H9 (cell line): ENCODE measurements at regions not wholly inside any gene's neighbourhood (a gene's known extent, or its start where the extent isn't known, plus 50 kb on each side); places are given as distances from the start of the nearest gene placed in this dataset.

ENCODE experiments used
- DNase-seq: peaks from one replicate; pipeline ENCODE4 v3.0.0-alpha.2; 2017
- H2AFZ ChIP-seq: one replicate; pipeline ENCODE4 v1.6.1; 2013; ENCODE audit warnings: mild to moderate bottlenecking, low read length, control low read depth, moderate library complexity
- H2AK5ac ChIP-seq: 2 replicates; pipeline ENCODE4 v1.6.1; 2013; ENCODE audit warnings: low read length, control low read depth, mixed read lengths; ENCODE audit not compliant: insufficient read length
- H2BK120ac ChIP-seq: one replicate; pipeline ENCODE4 v1.6.1; 2013; ENCODE audit warnings: low read depth, mild to moderate bottlenecking, low read length, control low read depth, inconsistent platforms; ENCODE audit not compliant: poor library complexity, severe bottlenecking
- H2BK12ac ChIP-seq: 2 replicates; pipeline ENCODE4 v1.6.1; 2013; ENCODE audit warnings: low read length, control low read depth, mixed read lengths, low read depth; ENCODE audit not compliant: insufficient read length
- H2BK15ac ChIP-seq: 2 replicates; pipeline ENCODE4 v1.6.1; 2013; ENCODE audit warnings: low read depth, low read length, control low read depth
- H2BK20ac ChIP-seq: one replicate; pipeline ENCODE4 v1.6.1; 2013; ENCODE audit warnings: low read depth, mild to moderate bottlenecking, low read length, control low read depth, inconsistent platforms; ENCODE audit not compliant: poor library complexity, severe bottlenecking
- H2BK5ac ChIP-seq: 2 replicates; pipeline ENCODE4 v1.6.1; 2013; ENCODE audit warnings: low read length, control low read depth, mixed read lengths; ENCODE audit not compliant: insufficient read length
- H3K14ac ChIP-seq: 2 replicates; pipeline ENCODE4 v1.6.1; 2013; ENCODE audit warnings: low read length, control low read depth; ENCODE audit not compliant: insufficient read depth
- H3K18ac ChIP-seq: 2 replicates; pipeline ENCODE4 v1.6.1; 2013; ENCODE audit warnings: low read depth, mild to moderate bottlenecking, mixed read lengths, low read length, control low read depth; ENCODE audit not compliant: insufficient read length
- H3K23ac ChIP-seq: 2 replicates; pipeline ENCODE4 v1.6.1; 2013; ENCODE audit warnings: low read length, control low read depth, mixed read lengths, low read depth; ENCODE audit not compliant: insufficient read length
- H3K23me2 ChIP-seq: 2 replicates; pipeline ENCODE4 v1.6.1; 2013; ENCODE audit warnings: low read depth, mild to moderate bottlenecking, mixed read lengths, low read length, control low read depth; ENCODE audit not compliant: insufficient read length, poor library complexity, severe bottlenecking
- H3K27ac ChIP-seq: 2 replicates; pipeline ENCODE4 v1.5.1; 2013; ENCODE audit warnings: low read length, control low read depth, mixed read lengths, low read depth; ENCODE audit not compliant: insufficient read length
- H3K27me3 ChIP-seq: 2 replicates; pipeline ENCODE4 v1.6.1; 2013; ENCODE audit warnings: low read length, control low read depth, inconsistent platforms; ENCODE audit not compliant: insufficient read depth
- H3K4ac ChIP-seq: 2 replicates; pipeline ENCODE4 v1.6.1; 2013; ENCODE audit warnings: low read depth, mild to moderate bottlenecking, control low read depth, inconsistent platforms, low read length, moderate library complexity
- H3K4me1 ChIP-seq: 2 replicates; pipeline ENCODE4 v1.6.1; 2013; ENCODE audit warnings: low read length, control low read depth, inconsistent platforms; ENCODE audit not compliant: insufficient read depth
- H3K4me2 ChIP-seq: 2 replicates; pipeline ENCODE4 v1.6.1; 2013; ENCODE audit warnings: low read length, control low read depth, mixed read lengths; ENCODE audit not compliant: insufficient read length, insufficient read depth
- H3K56ac ChIP-seq: 2 replicates; pipeline ENCODE4 v1.6.1; 2013; ENCODE audit warnings: low read depth, mild to moderate bottlenecking, mixed read lengths, low read length, control low read depth; ENCODE audit not compliant: insufficient read length
- H3K79me1 ChIP-seq: 2 replicates; pipeline ENCODE4 v1.6.1; 2013; ENCODE audit warnings: low read depth, mild to moderate bottlenecking, moderate library complexity, low read length, control low read depth, inconsistent platforms; ENCODE audit not compliant: insufficient read depth, poor library complexity, severe bottlenecking
- H3K79me2 ChIP-seq: 2 replicates; pipeline ENCODE4 v1.6.1; 2013; ENCODE audit warnings: low read length, control low read depth, inconsistent platforms; ENCODE audit not compliant: insufficient read depth
- H3K9ac ChIP-seq: 2 replicates; pipeline ENCODE4 v1.6.1; 2013; ENCODE audit warnings: low read length, control low read depth, mixed read lengths; ENCODE audit not compliant: insufficient read length; ENCODE audit errors: extremely low read depth
- H3K9me3 ChIP-seq: one replicate; pipeline ENCODE4 v1.6.1; 2013; ENCODE audit warnings: low read depth, low read length, inconsistent platforms; ENCODE audit not compliant: control insufficient read depth
- H3T11ph ChIP-seq: one replicate; pipeline ENCODE4 v1.6.1; 2013; ENCODE audit warnings: mild to moderate bottlenecking, low read length, control low read depth, inconsistent platforms
- H4K20me1 ChIP-seq: one replicate; pipeline ENCODE4 v1.6.1; 2013; ENCODE audit not compliant: control insufficient read depth, insufficient read length, insufficient read depth
- H4K5ac ChIP-seq: 2 replicates; pipeline ENCODE4 v1.6.1; 2013; ENCODE audit warnings: low read depth, mild to moderate bottlenecking, mixed read lengths, low read length, control low read depth; ENCODE audit not compliant: insufficient read length
- H4K8ac ChIP-seq: replicated peaks from 2 replicates; pipeline ENCODE4 v1.6.1; 2013; ENCODE audit warnings: low read length, control low read depth, mixed read lengths, low read depth; ENCODE audit not compliant: insufficient read length
- H4K91ac ChIP-seq: 2 replicates; pipeline ENCODE4 v1.6.1; 2013; ENCODE audit warnings: low read depth, mild to moderate bottlenecking, moderate library complexity, mixed read lengths, low read length, control low read depth; ENCODE audit not compliant: insufficient read length
- H3K27ac Mint-ChIP-seq, 3 experiments: 2 replicates in 2 of 3; 3 replicates in 1 of 3; pipeline ENCODE4 v1.8.0; 2020 to 2021; ENCODE audit warnings: mixed read lengths in 3 of 3, mild to moderate bottlenecking in 1 of 3, moderate library complexity in 1 of 3
- H3K27me3 Mint-ChIP-seq: 2 replicates; pipeline ENCODE4 v1.8.0; 2021; ENCODE audit warnings: low read depth, mild to moderate bottlenecking, moderate library complexity, mixed read lengths
- H3K36me3 Mint-ChIP-seq, 3 experiments: 2 replicates in 2 of 3; 3 replicates in 1 of 3; pipeline ENCODE4 v1.8.0; 2020 to 2021; ENCODE audit warnings: low read depth in 3 of 3, mixed read lengths in 3 of 3; ENCODE audit not compliant: insufficient read depth in 1 of 3
- H3K4me1 Mint-ChIP-seq, 2 experiments: 2 replicates each; pipeline ENCODE4 v1.8.0; 2020; ENCODE audit warnings: mixed read lengths in 2 of 2
- H3K4me3 Mint-ChIP-seq, 2 experiments: 2 replicates in 1 of 2; 3 replicates in 1 of 2; pipeline ENCODE4 v1.8.0; 2020 to 2021; ENCODE audit warnings: mild to moderate bottlenecking in 2 of 2, mixed read lengths in 2 of 2, moderate library complexity in 1 of 2
- H3K9me3 Mint-ChIP-seq, 2 experiments: 2 replicates in 1 of 2; 3 replicates in 1 of 2; pipeline ENCODE4 v1.8.0; 2020; ENCODE audit warnings: mild to moderate bottlenecking in 2 of 2, mixed read lengths in 2 of 2, moderate library complexity in 1 of 2
- WGBS: extraction: QIAGEN DNeasy Blood & Tissue Kit; methylation state at CpG from one replicate; pipeline ENCODE4 v1.1.7; 2013; ENCODE audit warnings: missing lambda C conversion rate, low lambda C conversion rate, mixed read lengths; ENCODE audit not compliant: insufficient read length; ENCODE audit errors: extremely low coverage; 5-methylcytosine and 5-hydroxymethylcytosine counted together
- TF ChIP-seq, protein P1 (sequence below): fragments of 200-600 bp; sonication (generic); conservative IDR thresholded peaks from 3 replicates; pipeline ENCODE4 v1.8.0; 2021; ENCODE audit warnings: antibody characterized with exemption, mild to moderate bottlenecking

DNA sequence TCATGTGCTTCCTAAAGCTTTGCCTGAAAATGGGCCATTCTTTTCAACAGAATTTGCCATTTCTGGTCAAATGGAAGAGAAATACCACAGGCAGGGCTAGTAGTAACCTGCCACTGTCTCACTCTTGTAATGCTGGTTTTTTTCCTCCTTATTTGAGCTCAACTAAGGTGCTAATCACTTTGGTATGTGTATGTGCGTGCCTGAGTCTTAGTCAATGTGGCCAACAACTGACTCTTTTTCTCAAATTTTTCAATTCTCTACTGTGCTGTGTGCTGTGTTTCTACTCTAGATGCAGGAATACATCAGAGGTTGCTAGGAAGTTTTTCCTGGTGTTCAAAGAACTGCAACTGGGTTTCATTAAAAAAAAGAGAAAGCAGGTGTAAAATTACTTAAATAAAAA lies 870.2 kb downstream of the EFNB2 start:
- Histone ChIP-seq H2BK120ac (no peak overlapping the region), H3K27me3 (no peaks in the 10 kb centered on the region), H3K4me2 (no peak overlapping the region), H3K4ac (no peak overlapping the region), H3K14ac (no peak overlapping the region), H3K9ac (no peak overlapping the region), H3T11ph (no peak overlapping the region), H3K18ac (no peak overlapping the region), H3K56ac (no peak overlapping the region), H2BK15ac (no peak overlapping the region), H4K8ac (no peak overlapping the region), H3K23ac (no peak overlapping the region), H4K91ac (no peak overlapping the region), H2BK20ac (no peak overlapping the region), H3K23me2 (no peaks in the 10 kb centered on the region), H4K20me1 (no peaks in the 10 kb centered on the region), H3K79me1 (no peaks in the 10 kb centered on the region), H2AFZ (no peak overlapping the region), H3K9me3 (no peaks in the 10 kb centered on the region), H4K5ac (no peak overlapping the region), H2AK5ac (no peak overlapping the region), H3K27ac (no peak overlapping the region), H2BK12ac (no peak overlapping the region), H3K79me2 (no peaks in the 10 kb centered on the region), H3K4me1 (no peaks in the 10 kb centered on the region), H2BK5ac (no peak overlapping the region)
- Mint-ChIP-seq H3K9me3 (no peaks in the 10 kb centered on the region), H3K36me3 (no peaks in the 10 kb centered on the region), H3K27ac (no peak overlapping the region), H3K4me1 (no peaks in the 10 kb centered on the region), H3K4me3 (no peak overlapping the region), H3K27me3 (peaks cover 2% of the 10 kb centered on the region)
- TF ChIP-seq, protein P1, sequence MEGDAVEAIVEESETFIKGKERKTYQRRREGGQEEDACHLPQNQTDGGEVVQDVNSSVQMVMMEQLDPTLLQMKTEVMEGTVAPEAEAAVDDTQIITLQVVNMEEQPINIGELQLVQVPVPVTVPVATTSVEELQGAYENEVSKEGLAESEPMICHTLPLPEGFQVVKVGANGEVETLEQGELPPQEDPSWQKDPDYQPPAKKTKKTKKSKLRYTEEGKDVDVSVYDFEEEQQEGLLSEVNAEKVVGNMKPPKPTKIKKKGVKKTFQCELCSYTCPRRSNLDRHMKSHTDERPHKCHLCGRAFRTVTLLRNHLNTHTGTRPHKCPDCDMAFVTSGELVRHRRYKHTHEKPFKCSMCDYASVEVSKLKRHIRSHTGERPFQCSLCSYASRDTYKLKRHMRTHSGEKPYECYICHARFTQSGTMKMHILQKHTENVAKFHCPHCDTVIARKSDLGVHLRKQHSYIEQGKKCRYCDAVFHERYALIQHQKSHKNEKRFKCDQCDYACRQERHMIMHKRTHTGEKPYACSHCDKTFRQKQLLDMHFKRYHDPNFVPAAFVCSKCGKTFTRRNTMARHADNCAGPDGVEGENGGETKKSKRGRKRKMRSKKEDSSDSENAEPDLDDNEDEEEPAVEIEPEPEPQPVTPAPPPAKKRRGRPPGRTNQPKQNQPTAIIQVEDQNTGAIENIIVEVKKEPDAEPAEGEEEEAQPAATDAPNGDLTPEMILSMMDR = no peak
- DNase-seq = no peak
- WGBS = no CpG with 5 or more reads among the region's 1 CpG
